ENCODE measurements at regions not wholly inside any gene's neighbourhood (a gene's known extent, or its start where the extent isn't known, plus 50 kb on each side); places are given as distances from the start of the nearest gene placed in this dataset.

DNA sequence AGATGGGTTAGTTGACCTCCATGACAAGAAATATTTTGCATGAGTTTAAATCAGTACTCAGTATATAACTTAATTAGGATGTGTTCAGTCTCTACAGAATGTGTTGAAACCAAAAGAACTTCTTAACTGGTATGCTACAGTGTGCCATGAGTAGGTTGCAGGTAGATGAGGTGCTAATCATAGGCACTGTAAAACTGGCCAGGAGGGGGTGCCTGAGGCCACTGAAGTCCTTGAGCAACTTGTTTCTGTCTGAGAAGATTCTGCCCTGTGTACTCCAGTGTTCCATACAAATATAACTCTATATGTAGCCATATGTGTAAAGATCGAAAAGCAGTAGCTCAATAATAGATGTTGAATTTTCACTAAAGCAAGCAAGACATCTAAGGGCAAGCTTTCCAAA is 549.2 kb upstream of the KLF12 start:
- H3K4me3 ChIP-seq: no peak overlapping the region
- intact Hi-C loops (cut with DNase I): no loop called here
- 91% methylated on average over 1 of the region's 1 CpG for WGBS

DNA sequence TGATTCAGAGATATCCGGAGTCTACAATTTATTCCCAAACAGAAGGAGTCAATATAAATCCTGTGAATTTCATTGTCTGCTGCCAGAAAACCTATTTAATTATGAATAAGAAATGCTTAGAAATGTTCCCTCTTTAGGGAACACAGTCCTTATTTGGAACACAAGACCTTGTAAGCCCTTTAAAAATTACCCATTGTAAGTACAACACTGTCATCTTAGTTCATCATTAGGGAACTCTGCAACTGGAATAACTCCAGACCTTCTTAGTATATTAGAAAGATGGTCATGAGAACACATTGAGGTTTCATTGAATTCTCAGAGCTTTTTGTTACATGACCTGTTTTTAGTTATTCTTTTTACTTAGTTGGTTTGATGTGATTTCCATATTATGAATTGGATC is 548.5 kb upstream of the KLF12 start:
- 92% methylated on average over 1 of the region's 1 CpG for WGBS
- intact Hi-C loops (cut with DNase I): no loop called here
- Histone ChIP-seq H3K4me3 (no peak overlapping the region), H3K9me3 (no peaks in the 10 kb centered on the region), H3K27me3 (no peaks in the 10 kb centered on the region), H3K4me1 (no peaks in the 10 kb centered on the region), H3K27ac (replicated peaks in 1 of 4) (no peak overlapping the region), H3K36me3 (no peaks in the 10 kb centered on the region)
- no peak for TF ChIP-seq POLR2AphosphoS5 (IDR thresholded peaks at IDR 0.05)
- no peak for TF ChIP-seq POLR2A (IDR thresholded peaks at IDR 0.05; ENCODE audit: low read depth)
- TF ChIP-seq EP300 (IDR thresholded peaks at IDR 0.05): no peak
- TF ChIP-seq, protein P1, sequence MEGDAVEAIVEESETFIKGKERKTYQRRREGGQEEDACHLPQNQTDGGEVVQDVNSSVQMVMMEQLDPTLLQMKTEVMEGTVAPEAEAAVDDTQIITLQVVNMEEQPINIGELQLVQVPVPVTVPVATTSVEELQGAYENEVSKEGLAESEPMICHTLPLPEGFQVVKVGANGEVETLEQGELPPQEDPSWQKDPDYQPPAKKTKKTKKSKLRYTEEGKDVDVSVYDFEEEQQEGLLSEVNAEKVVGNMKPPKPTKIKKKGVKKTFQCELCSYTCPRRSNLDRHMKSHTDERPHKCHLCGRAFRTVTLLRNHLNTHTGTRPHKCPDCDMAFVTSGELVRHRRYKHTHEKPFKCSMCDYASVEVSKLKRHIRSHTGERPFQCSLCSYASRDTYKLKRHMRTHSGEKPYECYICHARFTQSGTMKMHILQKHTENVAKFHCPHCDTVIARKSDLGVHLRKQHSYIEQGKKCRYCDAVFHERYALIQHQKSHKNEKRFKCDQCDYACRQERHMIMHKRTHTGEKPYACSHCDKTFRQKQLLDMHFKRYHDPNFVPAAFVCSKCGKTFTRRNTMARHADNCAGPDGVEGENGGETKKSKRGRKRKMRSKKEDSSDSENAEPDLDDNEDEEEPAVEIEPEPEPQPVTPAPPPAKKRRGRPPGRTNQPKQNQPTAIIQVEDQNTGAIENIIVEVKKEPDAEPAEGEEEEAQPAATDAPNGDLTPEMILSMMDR (IDR thresholded peaks at IDR 0.05): no peak
- DNase-seq (ENCODE audit: extremely low spot score): no peak

More for the DNA sequence above, 549.2 kb upstream of the KLF12 start:
- Histone ChIP-seq H3K9me3 (no peaks in the 10 kb centered on the region), H3K27ac (replicated peaks in 1 of 4) (no peak overlapping the region), H3K4me1 (no peaks in the 10 kb centered on the region), H3K36me3 (no peaks in the 10 kb centered on the region), H3K27me3 (no peaks in the 10 kb centered on the region)
- TF ChIP-seq, protein P1 (IDR thresholded peaks at IDR 0.05): no peak
- TF ChIP-seq POLR2A (IDR thresholded peaks at IDR 0.05; ENCODE audit: low read depth) (no peak), EP300 (IDR thresholded peaks at IDR 0.05) (no peak), POLR2AphosphoS5 (IDR thresholded peaks at IDR 0.05) (no peak)
- no peak for DNase-seq (ENCODE audit: extremely low spot score)

GRCh38 chr13:74681891-74682290 is 547.7 kb upstream of the KLF12 start:
- Histone ChIP-seq H3K27me3 (no peaks in the 10 kb centered on the region), H3K4me1 (no peaks in the 10 kb centered on the region), H3K36me3 (no peaks in the 10 kb centered on the region), H3K27ac (replicated peaks in 1 of 4) (no peak overlapping the region), H3K4me3 (no peak overlapping the region), H3K9me3 (no peaks in the 10 kb centered on the region)
- intact Hi-C loops (cut with DNase I): no loop called here
- DNase-seq (ENCODE audit: extremely low spot score): no peak
- WGBS: 65% methylated on average over 3 of the region's 3 CpGs
- TF ChIP-seq EP300 (IDR thresholded peaks at IDR 0.05) (no peak), POLR2AphosphoS5 (IDR thresholded peaks at IDR 0.05) (no peak), POLR2A (IDR thresholded peaks at IDR 0.05; ENCODE audit: low read depth) (no peak)
- TF ChIP-seq, protein P1 (IDR thresholded peaks at IDR 0.05): no peak

DNA sequence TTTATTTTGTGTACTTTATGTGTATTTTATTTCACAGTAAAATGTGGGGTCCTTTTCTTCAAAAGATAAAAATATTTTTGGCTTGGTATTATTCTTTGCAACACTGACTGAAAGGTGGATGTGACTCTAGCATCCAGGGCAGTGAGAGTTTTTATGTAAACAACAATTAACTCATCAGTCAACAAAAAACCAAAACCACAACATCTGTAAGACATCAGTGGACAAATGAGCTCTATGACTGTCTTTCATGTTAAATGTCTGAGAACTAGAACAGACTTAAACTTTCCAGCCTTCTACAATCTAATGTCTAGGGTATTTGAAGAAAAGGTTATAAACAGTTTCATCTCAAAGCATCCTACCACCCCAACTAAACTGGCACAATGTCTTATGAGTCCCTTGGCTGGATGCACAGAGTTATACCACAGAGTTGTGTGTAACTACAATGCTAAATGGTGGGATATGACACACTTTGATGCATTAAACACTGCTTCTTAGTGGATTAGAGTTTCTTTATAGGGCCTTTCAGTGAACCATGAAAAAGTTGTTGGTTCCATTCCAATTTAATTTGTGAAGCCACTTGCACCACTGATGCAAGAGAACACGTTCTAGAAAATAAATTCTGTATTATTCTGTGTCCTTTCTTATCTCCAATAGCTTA is 544.2 kb upstream of the KLF12 start:
- 57% methylated on average over 1 of the region's 1 CpG for WGBS
- H3K36me3 ChIP-seq: no peaks in the 10 kb centered on the region
- H3K9me3 ChIP-seq: no peaks in the 10 kb centered on the region
- H3K4me3 ChIP-seq: no peak overlapping the region
- H3K27ac ChIP-seq (replicated peaks in 1 of 4): no peak overlapping the region
- intact Hi-C loops (cut with DNase I): no loop called here
- DNase-seq (ENCODE audit: extremely low spot score): no peak
- TF ChIP-seq POLR2AphosphoS5 (IDR thresholded peaks at IDR 0.05) (no peak), EP300 (IDR thresholded peaks at IDR 0.05) (no peak), POLR2A (IDR thresholded peaks at IDR 0.05; ENCODE audit: low read depth) (no peak)
- TF ChIP-seq, protein P1 (IDR thresholded peaks at IDR 0.05): no peak
- no peaks in the 10 kb centered on the region for H3K27me3 ChIP-seq
- H3K4me1 ChIP-seq: no peaks in the 10 kb centered on the region

GRCh38 chr13:74675972-74676371 is 541.8 kb upstream of the KLF12 start:
- H3K4me3 ChIP-seq: no peak overlapping the region
- H3K36me3 ChIP-seq: no peaks in the 10 kb centered on the region
- H3K27ac ChIP-seq (replicated peaks in 1 of 4): no peak overlapping the region
- intact Hi-C loops (cut with DNase I): no loop called here
- no peaks in the 10 kb centered on the region for H3K27me3 ChIP-seq
- H3K9me3 ChIP-seq: no peaks in the 10 kb centered on the region
- no peak for DNase-seq (ENCODE audit: extremely low spot score)
- 93% methylated on average over 3 of the region's 3 CpGs for WGBS
- no peak for TF ChIP-seq POLR2A (IDR thresholded peaks at IDR 0.05; ENCODE audit: low read depth)
- no peak for TF ChIP-seq POLR2AphosphoS5 (IDR thresholded peaks at IDR 0.05)
- TF ChIP-seq, protein P1 (IDR thresholded peaks at IDR 0.05): no peak
- no peaks in the 10 kb centered on the region for H3K4me1 ChIP-seq
